Inflammatory macrophage (primary cell): ENCODE measurements at regions not wholly inside any gene's neighbourhood (a gene's known extent, or its start where the extent isn't known, plus 50 kb on each side); places are given as distances from the start of the nearest gene placed in this dataset.

Experiments
- DNase-seq, 2 donors: peaks; one replicate each; pipeline ENCODE4 v3.0.0-alpha.2; 2020 to 2022

GRCh38 chr2:4591261-4591660 is 887.9 kb downstream of the DCDC2C start:
- no peak for DNase-seq

GRCh38 chr2:4597400-4597799 is 894.0 kb downstream of the DCDC2C start:
- DNase-seq = no peak

- no peak for DNase-seq
Measured at GRCh38 chr2:4604767-4605166, 901.4 kb downstream of the DCDC2C start.

- no peak for DNase-seq
Measured at GRCh38 chr2:4618141-4618540, 914.8 kb downstream of the DCDC2C start.

- no peak for DNase-seq
Measured at GRCh38 chr2:4618630-4619228, 915.4 kb downstream of the DCDC2C start.

GRCh38 chr2:4628998-4629501 is 925.7 kb downstream of the DCDC2C start:
- no peak for DNase-seq

GRCh38 chr2:4635289-4635688 is 931.9 kb downstream of the DCDC2C start:
- no peak for DNase-seq

- DNase-seq = no peak
Measured at GRCh38 chr2:4653991-4654390, 950.6 kb downstream of the DCDC2C start.

- DNase-seq = no peak
Measured at GRCh38 chr2:4656326-4656725, 953.0 kb downstream of the DCDC2C start.

- DNase-seq = no peak
Measured at GRCh38 chr2:4662161-4662779, 958.9 kb downstream of the DCDC2C start.

- no peak for DNase-seq
Measured at GRCh38 chr2:4668381-4668780, 965.0 kb downstream of the DCDC2C start.

- no peak for DNase-seq
Measured at GRCh38 chr2:4670331-4670730, 967.0 kb downstream of the DCDC2C start.

- DNase-seq = peak in 1 of 2 donors; percentile 1
Measured at GRCh38 chr2:4673025-4673489, 969.7 kb downstream of the DCDC2C start.

GRCh38 chr2:4674007-4674406 is 970.6 kb downstream of the DCDC2C start:
- no peak for DNase-seq

- no peak for DNase-seq
Measured at GRCh38 chr2:4675295-4675694, 971.9 kb downstream of the DCDC2C start.

GRCh38 chr2:4678927-4679326 is 975.6 kb downstream of the DCDC2C start:
- DNase-seq = no peak

- DNase-seq = no peak
Measured at GRCh38 chr2:4679391-4679790, 976.0 kb downstream of the DCDC2C start.

GRCh38 chr2:4684921-4685320 is 981.5 kb downstream of the DCDC2C start:
- DNase-seq = no peak

- DNase-seq = no peak
Measured at GRCh38 chr2:4690913-4691312, 987.5 kb downstream of the DCDC2C start.

- DNase-seq = no peak
Measured at GRCh38 chr2:4693266-4693665, 989.9 kb downstream of the DCDC2C start.

GRCh38 chr2:4695281-4695861 is 992.0 kb downstream of the DCDC2C start:
- DNase-seq = no peak

GRCh38 chr2:4715065-4715464 is 977.1 kb upstream of the SOX11 start:
- no peak for DNase-seq

GRCh38 chr2:4718777-4719176 is 973.4 kb upstream of the SOX11 start:
- no peak for DNase-seq

- DNase-seq = no peak
Measured at GRCh38 chr2:4725618-4726017, 966.6 kb upstream of the SOX11 start.
